GM23248 (cell line): ENCODE measurements at regions not wholly inside any gene's neighbourhood (a gene's known extent, or its start where the extent isn't known, plus 50 kb on each side); places are given as distances from the start of the nearest gene placed in this dataset.
"Not testable (repeated sequence)": the region's sequence is repeated elsewhere in the genome, so short reads cannot be mapped to it uniquely, and the experiment has no call there.

Experiments
- DNase-seq: peaks from one replicate; pipeline ENCODE4 v3.0.0-alpha.2; 2015
- H2AFZ ChIP-seq: fragments of 200-600 bp; sonication (generic); 2 replicates; pipeline ENCODE4 v1.6.1; 2016; ENCODE audit warnings: antibody characterized with exemption
- H3F3A ChIP-seq: fragments of 200-600 bp; sonication (generic); 2 replicates; pipeline ENCODE4 v1.6.1; 2016; ENCODE audit warnings: mild to moderate bottlenecking, antibody characterized with exemption, mixed run types; ENCODE audit not compliant: insufficient read depth
- H3K27ac ChIP-seq: fragments of 200-600 bp; sonication (generic); 2 replicates; pipeline ENCODE4 v1.5.1; 2016; ENCODE audit warnings: mild to moderate bottlenecking
- H3K27me3 ChIP-seq: fragments of 200-600 bp; sonication (generic); replicated peaks from 2 replicates; pipeline ENCODE4 v1.6.1; 2016; ENCODE audit warnings: mild to moderate bottlenecking; ENCODE audit not compliant: insufficient read depth
- H3K36me3 ChIP-seq: fragments of 200-600 bp; sonication (generic); 2 replicates; pipeline ENCODE4 v1.6.1; 2016; ENCODE audit warnings: low read depth, mild to moderate bottlenecking
- H3K4me1 ChIP-seq: fragments of 200-600 bp; sonication (generic); 2 replicates; pipeline ENCODE4 v1.6.1; 2016; ENCODE audit warnings: mild to moderate bottlenecking; ENCODE audit not compliant: insufficient read depth
- H3K4me2 ChIP-seq: fragments of 200-600 bp; sonication (generic); one replicate; pipeline ENCODE4 v1.6.1; 2016; ENCODE audit warnings: mild to moderate bottlenecking; ENCODE audit not compliant: unreplicated experiment
- H3K4me3 ChIP-seq: fragments of 200-600 bp; sonication (generic); 2 replicates; pipeline ENCODE4 v1.5.1; 2016; ENCODE audit warnings: mild to moderate bottlenecking
- H3K79me2 ChIP-seq: fragments of 200-600 bp; sonication (generic); 2 replicates; pipeline ENCODE4 v1.6.1; 2016; ENCODE audit warnings: mild to moderate bottlenecking; ENCODE audit not compliant: insufficient read depth
- H3K9ac ChIP-seq: fragments of 200-600 bp; sonication (generic); 2 replicates; pipeline ENCODE4 v1.6.1; 2016; ENCODE audit warnings: mild to moderate bottlenecking
- H3K9me2 ChIP-seq: fragments of 200-600 bp; sonication (generic); 2 replicates; pipeline ENCODE4 v1.6.1; 2016; ENCODE audit warnings: mixed run types, mild to moderate bottlenecking, moderate library complexity; ENCODE audit not compliant: insufficient read depth
- H3K9me3 ChIP-seq: fragments of 200-600 bp; sonication (generic); one replicate; pipeline ENCODE4 v1.6.1; 2017; ENCODE audit warnings: low read depth
- H4K20me1 ChIP-seq: fragments of 200-600 bp; sonication (generic); 2 replicates; pipeline ENCODE4 v1.6.0; 2016; ENCODE audit not compliant: insufficient read depth
- EZH2 ChIP-seq: fragments of 200-600 bp; sonication (generic); IDR thresholded peaks from 2 replicates; pipeline ENCODE4 v1.6.1; 2018; ENCODE audit warnings: antibody characterized with exemption, mild to moderate bottlenecking; ENCODE audit not compliant: insufficient read depth, poor library complexity, severe bottlenecking
- EZH2phosphoT487 ChIP-seq: fragments of 200-600 bp; sonication (generic); IDR thresholded peaks from 2 replicates; pipeline ENCODE4 v1.6.1; 2018; ENCODE audit warnings: antibody characterized with exemption, moderate library complexity, mild to moderate bottlenecking, low read depth; ENCODE audit not compliant: insufficient read depth
- WGBS, 2 experiments: methylation state at CpG; one replicate each; pipeline ENCODE4 v1.1.6; 2015 to 2017; ENCODE audit warnings: low lambda C conversion rate in 2 of 2, low coverage in 1 of 2; ENCODE audit errors: missing lambda C conversion rate in 2 of 2; 5-methylcytosine and 5-hydroxymethylcytosine counted together
- in situ Hi-C: fragments of 300-500 bp; cut with MboI; formaldehyde crosslinking; loops from 2 replicates; pipeline ENCODE4 v1.15.0; 2020

DNA sequence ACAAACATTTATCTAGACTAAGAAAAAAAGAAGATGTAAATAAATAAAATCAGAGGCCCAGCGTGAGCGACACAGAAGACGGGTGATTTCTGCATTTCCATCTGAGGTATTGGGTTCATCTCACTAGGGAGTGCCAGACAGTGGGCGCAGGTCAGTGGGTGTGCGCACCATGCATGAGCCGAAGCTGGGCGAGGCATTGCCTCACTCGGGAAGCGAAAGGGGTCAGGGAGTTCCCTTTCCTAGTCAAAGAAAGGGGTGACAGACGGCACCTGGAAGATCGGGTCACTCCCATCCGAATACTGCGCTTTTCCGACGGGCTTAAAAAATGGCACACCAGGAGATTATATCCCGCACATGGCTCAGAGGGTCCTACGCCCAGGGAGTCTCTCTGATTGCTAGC, 79.5 kb upstream of the ABCD2 start:
- H3F3A ChIP-seq, H3K9me3 ChIP-seq, H3K27me3 ChIP-seq, in situ Hi-C loops, H3K27ac ChIP-seq, H3K4me1 ChIP-seq, H2AFZ ChIP-seq, H3K4me3 ChIP-seq, H3K4me2 ChIP-seq, H3K79me2 ChIP-seq, H4K20me1 ChIP-seq, H3K9me2 ChIP-seq, H3K36me3 ChIP-seq, DNase-seq, H3K9ac ChIP-seq: not testable (repeated sequence)
- 80 to 81% methylated on average over 17 of the region's 17 CpGs for WGBS, 2 experiments

- no peaks in the 10 kb centered on the region for H3K79me2 ChIP-seq
- in situ Hi-C loops: no loop called here
- TF ChIP-seq EZH2 (no peak), EZH2phosphoT487 (no peak)
- H3K27me3 ChIP-seq: no peaks in the 10 kb centered on the region
- WGBS, 2 experiments: 42% methylated on average over 4 of the region's 4 CpGs
- H3K9me2 ChIP-seq: no peaks in the 10 kb centered on the region
- no peak overlapping the region for H3K9ac ChIP-seq
- H3K4me3 ChIP-seq: no peak overlapping the region
- H3K4me1 ChIP-seq: no peaks in the 10 kb centered on the region
- H3K9me3 ChIP-seq: no peaks in the 10 kb centered on the region
- no peak overlapping the region for H3K4me2 ChIP-seq
- H4K20me1 ChIP-seq: no peaks in the 10 kb centered on the region
- DNase-seq: no peak
- no peaks in the 10 kb centered on the region for H3F3A ChIP-seq
- no peaks in the 10 kb centered on the region for H3K36me3 ChIP-seq
- no peak overlapping the region for H2AFZ ChIP-seq
- H3K27ac ChIP-seq: no peak overlapping the region
Observed at GRCh38 chr12:39697108-39697507, 77.5 kb upstream of the ABCD2 start.

DNA sequence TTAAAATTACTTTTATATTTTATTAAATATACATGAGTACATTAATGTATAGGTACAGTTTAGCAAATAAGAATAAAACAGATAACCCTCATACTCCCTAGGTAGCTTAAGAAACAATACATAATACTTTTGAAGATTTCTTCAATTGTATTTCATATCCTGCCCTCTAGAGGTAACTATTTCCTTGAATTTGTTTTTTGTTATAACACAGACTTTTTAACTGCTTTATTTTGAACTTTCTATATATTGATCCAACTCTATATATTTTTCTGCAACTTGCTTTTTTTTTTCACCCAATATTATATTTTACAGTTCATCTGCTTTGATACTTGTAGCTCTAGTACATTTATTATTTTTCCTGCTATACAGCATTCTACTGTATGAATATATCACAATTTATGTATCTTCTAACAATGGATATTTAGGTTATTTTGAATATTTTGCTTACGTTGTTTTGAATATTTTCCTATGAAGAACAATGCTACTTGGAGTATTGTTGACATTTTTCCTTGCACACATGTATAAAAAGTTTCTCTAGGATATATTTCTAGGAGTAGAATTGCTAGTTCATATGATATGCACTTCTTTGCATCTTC, 72.8 kb upstream of the ABCD2 start:
- no peak for TF ChIP-seq EZH2phosphoT487
- TF ChIP-seq EZH2: no peak
- H2AFZ ChIP-seq: no peak overlapping the region
- no peak overlapping the region for H3K4me2 ChIP-seq
- no peaks in the 10 kb centered on the region for H3F3A ChIP-seq
- 58 to 66% methylated on average over 1 of the region's 1 CpG for WGBS, 2 experiments
- no peaks in the 10 kb centered on the region for H3K27me3 ChIP-seq
- no peak overlapping the region for H3K9ac ChIP-seq
- H3K9me3 ChIP-seq: no peaks in the 10 kb centered on the region
- H3K4me3 ChIP-seq: no peak overlapping the region
- H3K36me3 ChIP-seq: no peaks in the 10 kb centered on the region
- H3K27ac ChIP-seq: no peak overlapping the region
- no peaks in the 10 kb centered on the region for H3K9me2 ChIP-seq
- no peaks in the 10 kb centered on the region for H4K20me1 ChIP-seq
- peak; percentile 32 for DNase-seq
- H3K4me1 ChIP-seq: no peaks in the 10 kb centered on the region
- H3K79me2 ChIP-seq: no peaks in the 10 kb centered on the region
- in situ Hi-C loops: no loop called here

GRCh38 chr12:39685854-39686657, 66.5 kb upstream of the ABCD2 start:
- DNase-seq: no peak
- H3K4me2 ChIP-seq: no peak overlapping the region
- no peaks in the 10 kb centered on the region for H4K20me1 ChIP-seq
- no peaks in the 10 kb centered on the region for H3K79me2 ChIP-seq
- H3K27ac ChIP-seq: no peak overlapping the region
- no peaks in the 10 kb centered on the region for H3K9me3 ChIP-seq
- no peak overlapping the region for H3K4me3 ChIP-seq
- in situ Hi-C loops: no loop called here
- no peaks in the 10 kb centered on the region for H3K36me3 ChIP-seq
- H3K9ac ChIP-seq: no peak overlapping the region
- WGBS, 2 experiments: 55 to 56% methylated on average over 1 of the region's 1 CpG
- no peaks in the 10 kb centered on the region for H3F3A ChIP-seq
- no peak overlapping the region for H2AFZ ChIP-seq
- no peak for TF ChIP-seq EZH2
- TF ChIP-seq EZH2phosphoT487: no peak
- H3K27me3 ChIP-seq: no peaks in the 10 kb centered on the region
- no peaks in the 10 kb centered on the region for H3K4me1 ChIP-seq
- no peaks in the 10 kb centered on the region for H3K9me2 ChIP-seq
